Skin epidermis (tissue), 12 donors: ENCODE measurements at regions not wholly inside any gene's neighbourhood (a gene's known extent, or its start where the extent isn't known, plus 50 kb on each side); places are given as distances from the start of the nearest gene placed in this dataset.

Experiments used
- H3K27ac ChIP-seq, 21 experiments: fragments of 200-600 bp; sonication (generic) in 11 of 21; one replicate each; pipeline ENCODE4 v1.5.0; 2020; ENCODE audit warnings: mild to moderate bottlenecking in 3 of 21, inconsistent platforms in 2 of 21, moderate library complexity in 2 of 21
- H3K4me3 ChIP-seq, 7 experiments: fragments of 200-600 bp; sonication (generic) in 2 of 7; one replicate each; pipeline ENCODE4 v1.5.0; 2020; ENCODE audit warnings: inconsistent platforms in 2 of 7, mild to moderate bottlenecking in 2 of 7, moderate library complexity in 1 of 7

- H3K4me3 ChIP-seq = no peak overlapping the region
- H3K27ac ChIP-seq = no peak overlapping the region
Measured at GRCh38 chr5:61677220-61677619, 345.2 kb downstream of the ZSWIM6 start.

GRCh38 chr5:61678966-61679365, 346.9 kb downstream of the ZSWIM6 start:
- no peak overlapping the region for H3K4me3 ChIP-seq
- no peak overlapping the region for H3K27ac ChIP-seq

- Histone ChIP-seq H3K4me3 (no peak overlapping the region), H3K27ac (no peak overlapping the region)
Measured at GRCh38 chr5:61679562-61679961, 347.5 kb downstream of the ZSWIM6 start.

- Histone ChIP-seq H3K27ac (no peak overlapping the region), H3K4me3 (no peak overlapping the region)
Measured at GRCh38 chr5:61680247-61680646, 348.2 kb downstream of the ZSWIM6 start.

GRCh38 chr5:61683148-61683547, 351.1 kb downstream of the ZSWIM6 start:
- Histone ChIP-seq H3K27ac (no peak overlapping the region), H3K4me3 (no peak overlapping the region)

- no peak overlapping the region for H3K4me3 ChIP-seq
Measured at GRCh38 chr5:61683926-61684325, 351.9 kb downstream of the ZSWIM6 start.

GRCh38 chr5:61686491-61687257, 354.6 kb downstream of the ZSWIM6 start:
- Histone ChIP-seq H3K4me3 (no peak overlapping the region), H3K27ac (no peak overlapping the region)

More at GRCh38 chr5:61683926-61684325, 351.9 kb downstream of the ZSWIM6 start:
- no peak overlapping the region for H3K27ac ChIP-seq

GRCh38 chr5:61687371-61687770, 355.3 kb downstream of the ZSWIM6 start:
- no peak overlapping the region for H3K4me3 ChIP-seq

GRCh38 chr5:61689153-61689846, 357.2 kb downstream of the ZSWIM6 start:
- Histone ChIP-seq H3K4me3 (no peak overlapping the region), H3K27ac (no peak overlapping the region)

More at GRCh38 chr5:61687371-61687770, 355.3 kb downstream of the ZSWIM6 start:
- no peak overlapping the region for H3K27ac ChIP-seq

GRCh38 chr5:61697809-61698558, 365.9 kb downstream of the ZSWIM6 start:
- Histone ChIP-seq H3K4me3 (no peak overlapping the region), H3K27ac (no peak overlapping the region)

- Histone ChIP-seq H3K4me3 (no peak overlapping the region), H3K27ac (peak overlapping the region in 3 of 21 experiments; percentile 1 to 43 (median 20))
Measured at GRCh38 chr5:61701877-61702602, 370.0 kb downstream of the ZSWIM6 start.

- no peak overlapping the region for H3K4me3 ChIP-seq
- H3K27ac ChIP-seq = peak overlapping the region in 1 of 21 experiments; percentile 1
Measured at GRCh38 chr5:61702784-61703183, 370.7 kb downstream of the ZSWIM6 start.

GRCh38 chr5:61704289-61704688, 372.2 kb downstream of the ZSWIM6 start:
- Histone ChIP-seq H3K27ac (no peak overlapping the region), H3K4me3 (no peak overlapping the region)

GRCh38 chr5:61706751-61707150, 374.7 kb downstream of the ZSWIM6 start:
- no peak overlapping the region for H3K4me3 ChIP-seq
- H3K27ac ChIP-seq = no peak overlapping the region

GRCh38 chr5:61719124-61719523, 387.1 kb downstream of the ZSWIM6 start:
- Histone ChIP-seq H3K4me3 (no peak overlapping the region), H3K27ac (no peak overlapping the region)

- H3K4me3 ChIP-seq = no peak overlapping the region
Measured at GRCh38 chr5:61720829-61721228, 388.8 kb downstream of the ZSWIM6 start.

GRCh38 chr5:61724102-61724501, 392.0 kb downstream of the ZSWIM6 start:
- Histone ChIP-seq H3K27ac (no peak overlapping the region), H3K4me3 (no peak overlapping the region)

More at GRCh38 chr5:61720829-61721228, 388.8 kb downstream of the ZSWIM6 start:
- no peak overlapping the region for H3K27ac ChIP-seq

GRCh38 chr5:61728287-61728686, 396.2 kb downstream of the ZSWIM6 start:
- H3K4me3 ChIP-seq = no peak overlapping the region
- H3K27ac ChIP-seq = no peak overlapping the region

- H3K4me3 ChIP-seq = no peak overlapping the region
- H3K27ac ChIP-seq = no peak overlapping the region
Measured at GRCh38 chr5:61730866-61731265, 398.8 kb downstream of the ZSWIM6 start.
